ENCODE measurements at regions not wholly inside any gene's neighbourhood (a gene's known extent, or its start where the extent isn't known, plus 50 kb on each side); places are given as distances from the start of the nearest gene placed in this dataset.

- H3K4me3 ChIP-seq (ENCODE audit: low read depth, low read length), result no peak overlapping the region
These were observed 1467.4 kb downstream of the C4orf33 start for GRCh38 chr4:130563185-130563888.

- no peak overlapping the region for H3K4me3 ChIP-seq (ENCODE audit: low read depth, low read length)
These were observed 1468.0 kb downstream of the C4orf33 start for GRCh38 chr4:130563889-130564418.

- no peak overlapping the region for H3K4me3 ChIP-seq (ENCODE audit: low read depth, low read length)
These were observed 1472.8 kb downstream of the C4orf33 start for GRCh38 chr4:130568746-130569145.

GRCh38 chr4:130573742-130574141 lies 1477.8 kb downstream of the C4orf33 start:
- no peak overlapping the region for H3K4me3 ChIP-seq (ENCODE audit: low read depth, low read length)

GRCh38 chr4:130574215-130574614 lies 1478.3 kb downstream of the C4orf33 start:
- no peak overlapping the region for H3K4me3 ChIP-seq (ENCODE audit: low read depth, low read length)

- H3K4me3 ChIP-seq (ENCODE audit: low read depth, low read length), result no peak overlapping the region
These were observed 1480.3 kb downstream of the C4orf33 start for GRCh38 chr4:130576218-130576617.

- no peak overlapping the region for H3K4me3 ChIP-seq (ENCODE audit: low read depth, low read length)
These were observed 1495.1 kb downstream of the C4orf33 start for GRCh38 chr4:130591091-130591490.

- H3K4me3 ChIP-seq (ENCODE audit: low read depth, low read length), result no peak overlapping the region
These were observed 1504.8 kb downstream of the C4orf33 start for GRCh38 chr4:130600706-130601105.

GRCh38 chr4:130603043-130603442 lies 1507.1 kb downstream of the C4orf33 start:
- no peak overlapping the region for H3K4me3 ChIP-seq (ENCODE audit: low read depth, low read length)

- no peak overlapping the region for H3K4me3 ChIP-seq (ENCODE audit: low read depth, low read length)
These were observed 1512.2 kb downstream of the C4orf33 start for GRCh38 chr4:130608121-130608520.

GRCh38 chr4:130628531-130628930 lies 1532.6 kb downstream of the C4orf33 start:
- H3K4me3 ChIP-seq (ENCODE audit: low read depth, low read length), result no peak overlapping the region

- H3K4me3 ChIP-seq (ENCODE audit: low read depth, low read length), result no peak overlapping the region
These were observed 1537.0 kb downstream of the C4orf33 start for GRCh38 chr4:130632731-130633604.

- H3K4me3 ChIP-seq (ENCODE audit: low read depth, low read length), result no peak overlapping the region
These were observed 1540.5 kb downstream of the C4orf33 start for GRCh38 chr4:130636486-130636885.

- H3K4me3 ChIP-seq (ENCODE audit: low read depth, low read length), result no peak overlapping the region
These were observed 1544.6 kb downstream of the C4orf33 start for GRCh38 chr4:130640592-130640991.

GRCh38 chr4:130646886-130647285 lies 1550.9 kb downstream of the C4orf33 start:
- H3K4me3 ChIP-seq (ENCODE audit: low read depth, low read length), result no peak overlapping the region

GRCh38 chr4:130648570-130648969 lies 1552.6 kb downstream of the C4orf33 start:
- H3K4me3 ChIP-seq (ENCODE audit: low read depth, low read length), result no peak overlapping the region

GRCh38 chr4:130653842-130654241 lies 1557.9 kb downstream of the C4orf33 start:
- no peak overlapping the region for H3K4me3 ChIP-seq (ENCODE audit: low read depth, low read length)

GRCh38 chr4:130659320-130659719 lies 1563.4 kb downstream of the C4orf33 start:
- no peak overlapping the region for H3K4me3 ChIP-seq (ENCODE audit: low read depth, low read length)

- no peak overlapping the region for H3K4me3 ChIP-seq (ENCODE audit: low read depth, low read length)
These were observed 1572.9 kb downstream of the C4orf33 start for GRCh38 chr4:130668859-130669258.

GRCh38 chr4:130675266-130675665 lies 1579.3 kb downstream of the C4orf33 start:
- no peak overlapping the region for H3K4me3 ChIP-seq (ENCODE audit: low read depth, low read length)

- no peak overlapping the region for H3K4me3 ChIP-seq (ENCODE audit: low read depth, low read length)
These were observed 1593.2 kb downstream of the C4orf33 start for GRCh38 chr4:130689181-130689580.

- H3K4me3 ChIP-seq (ENCODE audit: low read depth, low read length), result no peak overlapping the region
These were observed 1602.3 kb downstream of the C4orf33 start for GRCh38 chr4:130698251-130698650.

Measured in iPS-11a (cell line).